GM12874 (cell line): ENCODE measurements at regions not wholly inside any gene's neighbourhood (a gene's known extent, or its start where the extent isn't known, plus 50 kb on each side); places are given as distances from the start of the nearest gene placed in this dataset.

ENCODE experiments used
- TF ChIP-seq, protein P1 (sequence below): IDR thresholded peaks from 2 replicates; pipeline ENCODE4 v1.5.1; 2011; ENCODE audit warnings: low read depth, mild to moderate bottlenecking, control low read depth, low read length, moderate library complexity; ENCODE audit not compliant: insufficient read depth

DNA sequence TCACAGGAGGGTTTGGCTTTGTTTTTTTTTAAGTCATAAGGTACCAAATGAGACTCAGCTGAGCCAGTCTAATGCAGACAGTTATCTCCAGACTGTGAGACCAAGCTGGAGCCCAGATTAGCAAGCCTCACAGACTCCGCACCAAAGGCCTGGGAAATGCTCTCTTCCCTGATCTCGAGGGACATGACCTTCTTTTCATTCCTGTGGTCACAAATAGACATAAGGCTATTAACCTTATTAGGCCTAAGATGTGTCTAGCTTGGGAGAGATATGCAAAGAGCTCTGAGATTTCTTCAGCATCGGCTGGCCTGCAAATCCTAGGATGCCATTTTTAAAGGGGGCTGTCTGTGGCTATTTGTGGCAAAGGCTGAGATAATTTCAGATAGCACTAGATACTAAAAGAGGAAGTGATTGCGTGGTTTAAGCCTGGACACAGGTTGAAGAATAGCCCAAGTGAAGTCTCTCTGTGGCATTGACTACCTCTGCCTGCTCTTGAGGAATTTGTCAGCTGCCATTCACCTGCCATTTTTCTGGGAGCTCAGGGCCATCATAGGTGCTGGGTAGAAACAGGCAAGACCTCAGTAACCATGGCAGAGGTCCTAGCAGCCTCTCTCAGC is 301.3 kb downstream of the SIPA1L2 start:
- TF ChIP-seq, protein P1, sequence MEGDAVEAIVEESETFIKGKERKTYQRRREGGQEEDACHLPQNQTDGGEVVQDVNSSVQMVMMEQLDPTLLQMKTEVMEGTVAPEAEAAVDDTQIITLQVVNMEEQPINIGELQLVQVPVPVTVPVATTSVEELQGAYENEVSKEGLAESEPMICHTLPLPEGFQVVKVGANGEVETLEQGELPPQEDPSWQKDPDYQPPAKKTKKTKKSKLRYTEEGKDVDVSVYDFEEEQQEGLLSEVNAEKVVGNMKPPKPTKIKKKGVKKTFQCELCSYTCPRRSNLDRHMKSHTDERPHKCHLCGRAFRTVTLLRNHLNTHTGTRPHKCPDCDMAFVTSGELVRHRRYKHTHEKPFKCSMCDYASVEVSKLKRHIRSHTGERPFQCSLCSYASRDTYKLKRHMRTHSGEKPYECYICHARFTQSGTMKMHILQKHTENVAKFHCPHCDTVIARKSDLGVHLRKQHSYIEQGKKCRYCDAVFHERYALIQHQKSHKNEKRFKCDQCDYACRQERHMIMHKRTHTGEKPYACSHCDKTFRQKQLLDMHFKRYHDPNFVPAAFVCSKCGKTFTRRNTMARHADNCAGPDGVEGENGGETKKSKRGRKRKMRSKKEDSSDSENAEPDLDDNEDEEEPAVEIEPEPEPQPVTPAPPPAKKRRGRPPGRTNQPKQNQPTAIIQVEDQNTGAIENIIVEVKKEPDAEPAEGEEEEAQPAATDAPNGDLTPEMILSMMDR: no peak

- TF ChIP-seq, protein P1: no peak
Observed at GRCh38 chr1:232327899-232328298, 302.0 kb downstream of the SIPA1L2 start.

GRCh38 chr1:232327269-232327668 is 302.7 kb downstream of the SIPA1L2 start:
- TF ChIP-seq, protein P1: no peak

GRCh38 chr1:232322162-232322734 is 307.7 kb downstream of the SIPA1L2 start:
- TF ChIP-seq, protein P1: no peak

- TF ChIP-seq, protein P1: no peak
Observed at GRCh38 chr1:232319518-232320210, 310.3 kb downstream of the SIPA1L2 start.

DNA sequence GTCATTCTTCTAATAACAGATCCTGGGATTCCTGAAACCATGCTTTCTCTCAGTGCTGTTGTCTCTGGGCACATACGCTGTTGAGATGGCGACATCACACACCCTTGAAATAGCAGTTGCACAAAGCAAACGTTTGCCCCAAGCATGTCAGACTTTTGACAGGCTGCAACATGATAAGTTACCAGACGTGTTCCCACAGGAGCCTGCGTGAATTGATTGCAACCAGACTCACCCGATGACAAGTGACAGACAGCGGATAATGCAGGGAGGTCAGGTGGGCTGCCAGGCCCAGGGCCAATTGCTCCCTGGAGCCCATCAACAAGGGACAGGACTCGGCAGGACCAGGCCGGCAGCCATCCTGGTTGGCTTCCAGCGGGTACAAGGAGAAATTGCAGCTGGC is 310.9 kb downstream of the SIPA1L2 start:
- TF ChIP-seq, protein P1: no peak

- TF ChIP-seq, protein P1: no peak
Observed at GRCh38 chr1:232318143-232318542, 311.8 kb downstream of the SIPA1L2 start.
